HG03039 (cell line): ENCODE measurements at regions not wholly inside any gene's neighbourhood (a gene's known extent, or its start where the extent isn't known, plus 50 kb on each side); places are given as distances from the start of the nearest gene placed in this dataset.
"Not testable (repeated sequence)": the region's sequence is repeated elsewhere in the genome, so short reads cannot be mapped to it uniquely, and the experiment has no call there.

Source experiments
- ATAC-seq: cut with Tn5 transposase; IDR thresholded peaks from one replicate; pipeline ENCODE4 v1.9.1; 2021; ENCODE audit warnings: mild to moderate bottlenecking, moderate library complexity; ENCODE audit not compliant: unreplicated experiment

DNA sequence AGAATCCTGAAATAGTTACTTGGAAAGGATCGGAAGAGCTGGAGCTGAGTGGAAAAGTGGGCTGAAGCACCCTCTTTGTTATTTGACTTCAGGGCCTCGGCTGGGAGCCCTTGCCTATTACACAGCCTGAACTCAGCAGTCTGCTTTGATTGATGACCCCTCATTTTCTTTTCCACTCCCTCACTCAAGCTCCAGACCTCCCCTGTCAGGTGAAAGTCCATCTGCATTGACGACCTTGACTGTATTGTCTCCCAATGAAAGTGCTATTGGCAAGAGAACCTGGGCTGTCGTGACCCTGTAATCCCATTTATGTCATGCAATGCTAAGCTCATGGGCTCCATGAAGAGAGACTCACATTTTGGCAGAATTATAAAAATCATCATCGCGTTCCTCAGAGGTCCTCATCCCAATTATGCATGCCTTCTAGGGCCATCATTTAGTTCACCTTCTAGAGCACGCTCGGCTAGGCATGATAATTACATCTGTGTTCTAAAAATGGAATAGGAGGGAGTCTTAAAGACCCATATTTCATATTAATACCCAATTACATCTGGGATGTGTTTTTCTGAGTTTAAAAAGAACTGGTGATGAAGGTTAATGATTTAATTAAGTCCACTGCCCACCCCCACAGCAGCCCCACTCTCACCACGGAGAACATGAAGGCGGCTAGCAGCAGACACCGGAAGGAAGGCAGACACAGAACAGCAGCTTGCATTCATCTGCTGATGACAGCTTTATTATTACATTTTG, 472.5 kb downstream of the PID1 start:
- no peak for ATAC-seq

DNA sequence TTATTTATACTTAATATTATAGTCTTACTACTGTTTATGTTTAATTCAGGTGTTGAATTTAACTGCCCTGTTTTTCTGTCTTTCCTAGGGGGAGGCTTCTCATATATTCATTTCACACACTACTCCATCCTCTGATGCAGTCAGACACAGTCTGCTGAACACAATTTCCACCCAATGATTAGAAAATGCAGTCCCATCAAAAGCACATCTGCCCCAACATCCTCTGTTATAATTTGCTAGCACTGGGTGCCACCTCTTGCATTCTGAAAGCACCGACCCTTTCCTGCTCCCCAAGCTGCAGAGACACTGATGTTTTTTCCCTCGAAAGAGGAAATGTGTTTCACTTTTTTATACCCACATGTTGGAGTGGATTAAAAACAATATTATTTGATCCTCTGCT, 474.7 kb downstream of the PID1 start:
- ATAC-seq, result no peak

DNA sequence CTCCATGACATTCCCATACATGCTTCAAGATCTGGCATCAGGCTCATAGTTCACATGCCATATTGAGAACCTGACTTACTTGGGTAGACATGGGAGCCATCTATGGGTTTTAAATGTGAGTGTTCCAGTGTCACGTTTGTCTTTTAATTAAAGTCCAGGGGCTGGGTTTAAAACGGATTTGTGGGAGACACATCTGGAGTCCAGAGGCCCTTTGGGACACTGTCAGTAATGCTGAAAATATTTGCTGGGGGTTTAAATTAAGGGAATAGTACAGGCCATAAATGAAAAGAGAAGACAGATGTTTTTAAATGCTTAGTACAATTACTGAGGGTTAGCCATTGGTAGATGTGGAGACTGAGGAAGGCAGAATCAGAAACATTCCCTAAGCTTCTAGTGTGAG, 478.0 kb downstream of the PID1 start:
- ATAC-seq, result no peak

DNA sequence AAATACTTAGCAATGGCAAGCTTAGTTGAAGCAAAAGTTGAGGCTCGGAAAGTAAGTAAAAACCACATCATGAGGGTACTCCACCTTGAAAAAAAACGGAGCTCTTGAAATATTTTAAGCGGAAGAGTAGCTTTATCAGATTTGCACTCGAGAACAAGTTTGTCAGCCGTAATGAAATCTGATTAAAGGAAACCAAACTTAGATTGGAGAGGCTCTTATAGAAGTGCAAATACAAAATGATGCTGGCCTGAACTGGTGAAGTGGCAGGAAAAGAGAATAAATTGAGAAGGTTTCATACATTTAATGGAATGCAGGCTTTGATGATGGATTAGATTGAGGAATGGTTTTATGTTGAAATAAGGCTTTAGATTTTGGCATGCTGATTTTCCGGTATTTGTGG, 484.2 kb downstream of the PID1 start:
- ATAC-seq, result no peak

DNA sequence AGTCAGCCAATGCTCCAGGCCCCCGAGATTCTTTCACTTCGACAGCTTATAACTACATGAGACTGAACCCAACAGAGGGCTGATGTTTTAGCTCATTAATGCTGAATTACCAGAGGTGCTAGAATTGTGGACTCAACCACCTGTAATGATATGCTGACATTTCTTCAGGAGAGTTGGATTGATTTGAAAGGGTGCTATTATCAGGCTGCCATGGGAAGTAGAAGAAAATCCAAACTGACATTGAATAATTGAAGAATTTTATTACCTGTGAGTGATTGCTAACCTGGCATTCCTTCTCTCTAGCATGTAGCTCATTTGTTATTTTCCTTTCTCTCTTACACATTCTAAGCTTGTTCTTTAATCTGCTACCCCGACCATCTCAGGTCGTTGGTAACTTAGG, 488.8 kb downstream of the PID1 start:
- no peak for ATAC-seq

DNA sequence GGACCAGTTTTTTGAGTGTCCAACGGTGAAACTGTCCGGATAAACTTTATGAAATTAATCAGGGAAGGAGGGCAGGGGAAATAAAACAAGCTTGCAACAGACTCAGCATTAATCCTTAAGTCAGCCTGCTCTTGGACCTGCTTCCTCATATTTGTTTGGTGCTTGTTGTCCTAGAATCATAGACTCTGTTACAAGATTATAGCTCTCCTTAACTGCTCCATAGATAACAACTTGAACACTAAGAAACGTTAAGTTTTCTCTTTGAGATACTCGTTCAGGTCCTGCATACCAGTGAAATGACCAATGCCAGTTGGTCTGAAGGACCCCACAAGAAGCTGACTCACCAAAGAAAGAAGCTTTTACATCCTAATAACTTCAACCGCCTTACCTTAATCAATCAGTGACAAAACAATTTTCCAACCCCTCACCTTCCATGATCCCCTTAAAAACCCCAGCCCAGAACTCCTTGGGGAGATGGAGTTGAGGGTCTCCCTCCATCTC, 493.2 kb downstream of the PID1 start:
- ATAC-seq, result no peak

DNA sequence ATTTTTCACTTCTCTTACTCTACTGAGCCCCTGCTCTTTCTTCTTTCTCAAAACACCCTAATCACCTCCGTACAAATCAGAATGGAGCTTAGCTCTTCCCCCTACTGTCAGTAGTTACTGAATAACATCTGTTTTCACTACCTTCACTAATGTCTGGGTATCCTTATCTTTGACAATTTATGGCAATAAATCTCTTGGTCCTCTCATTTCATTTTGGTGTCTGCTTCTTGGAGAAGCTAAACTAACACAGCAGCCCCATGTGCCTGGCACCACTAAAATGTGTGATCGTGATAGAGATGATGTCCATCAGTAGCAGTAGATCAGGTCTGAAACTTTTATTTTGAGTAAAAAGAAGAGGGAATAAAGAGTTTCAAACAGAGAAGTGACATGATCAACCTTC, 496.5 kb downstream of the PID1 start:
- no peak for ATAC-seq

DNA sequence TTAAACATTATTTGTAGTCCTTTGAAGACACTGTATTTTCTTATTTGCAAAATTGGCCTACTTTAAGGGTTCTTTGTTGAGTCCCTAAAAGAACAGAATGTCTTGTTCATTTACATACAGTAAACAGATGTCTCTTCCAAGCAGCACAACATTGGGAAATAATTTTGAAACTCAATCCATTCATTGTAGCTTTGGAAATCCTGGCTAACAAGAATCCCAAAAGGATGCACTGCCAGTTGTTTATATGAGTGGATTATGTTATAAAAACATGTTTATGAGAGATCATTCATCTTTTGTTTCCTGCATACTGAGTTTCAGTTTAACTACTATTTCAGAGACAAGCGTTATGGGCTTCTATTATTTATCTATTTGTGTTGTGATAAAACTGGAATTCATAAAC, 499.3 kb downstream of the PID1 start:
- ATAC-seq, result no peak

DNA sequence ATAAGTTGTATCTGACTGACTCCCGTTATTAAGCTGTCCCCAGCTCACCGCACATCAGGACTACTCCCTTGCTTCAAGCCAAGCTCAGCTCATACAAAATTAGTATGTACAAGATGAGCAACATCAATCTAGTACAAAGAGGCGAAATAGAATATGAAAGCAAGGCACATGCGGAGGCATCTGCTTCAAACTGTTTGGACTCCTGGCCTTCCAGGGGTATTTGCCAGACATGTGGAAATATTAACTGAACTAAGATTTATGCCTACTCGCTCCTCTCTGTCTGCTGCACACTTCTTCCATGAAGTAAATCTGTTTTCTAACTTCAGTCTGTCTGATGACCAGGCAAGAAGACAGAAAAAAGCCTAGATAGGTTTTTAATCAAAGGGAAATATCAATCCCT, 499.8 kb downstream of the PID1 start:
- ATAC-seq, result no peak

DNA sequence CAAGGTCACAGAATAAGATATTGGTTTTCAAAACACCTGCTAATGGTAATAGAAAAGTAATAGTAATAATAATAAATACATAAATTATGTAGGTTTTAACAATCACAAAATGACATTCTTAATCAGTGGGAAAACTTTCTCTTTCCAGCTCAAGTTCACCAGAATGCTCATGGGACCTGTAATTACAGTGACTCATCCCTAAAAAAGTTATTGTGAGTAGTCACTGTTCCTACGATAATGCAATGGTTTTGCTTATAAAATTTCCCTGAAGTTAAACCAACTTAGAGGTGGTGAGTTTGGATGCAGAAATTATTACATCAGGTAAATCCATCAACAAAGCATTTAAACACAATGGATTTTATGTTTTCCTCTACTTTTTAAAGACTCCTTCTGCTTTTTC, 502.3 kb downstream of the PID1 start:
- ATAC-seq, result no peak

DNA sequence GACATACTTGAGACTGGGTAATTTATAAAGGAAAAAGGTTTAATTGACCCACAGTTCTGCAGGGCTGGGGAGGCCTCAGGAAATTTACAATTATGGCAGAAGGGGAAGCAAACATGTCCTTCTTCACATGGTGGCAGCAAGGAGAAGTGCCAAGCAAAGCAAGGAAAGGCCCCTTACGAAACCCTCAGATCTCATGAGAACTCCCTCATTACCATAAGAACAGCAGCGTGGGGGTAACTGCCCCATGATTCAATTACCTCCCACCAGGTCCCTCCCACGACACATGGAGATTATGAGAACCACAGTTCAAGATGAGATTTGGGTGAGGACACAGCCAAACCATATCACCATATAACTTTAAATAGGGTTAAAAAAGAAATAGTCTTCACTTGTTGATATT, 502.9 kb downstream of the PID1 start:
- ATAC-seq, result not testable (repeated sequence)

DNA sequence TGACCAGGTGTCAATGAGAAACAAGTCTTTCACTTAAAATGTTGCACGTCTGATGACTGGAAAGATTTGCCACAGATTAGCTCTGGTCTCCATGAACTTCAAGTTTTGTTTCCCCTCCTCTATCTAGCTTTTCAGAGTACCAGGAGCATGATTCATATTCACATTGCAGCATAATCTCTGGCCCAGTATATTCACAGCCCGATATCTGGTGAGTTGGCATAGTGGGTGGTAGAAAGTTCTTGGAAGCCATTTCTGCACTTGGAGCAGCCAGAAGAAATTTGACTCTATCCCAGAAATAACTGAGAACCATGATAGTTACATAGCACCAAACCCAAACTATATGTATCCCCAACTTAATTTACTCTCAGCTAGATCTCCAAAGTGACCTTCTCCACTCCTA, 503.9 kb downstream of the PID1 start:
- ATAC-seq, result no peak

DNA sequence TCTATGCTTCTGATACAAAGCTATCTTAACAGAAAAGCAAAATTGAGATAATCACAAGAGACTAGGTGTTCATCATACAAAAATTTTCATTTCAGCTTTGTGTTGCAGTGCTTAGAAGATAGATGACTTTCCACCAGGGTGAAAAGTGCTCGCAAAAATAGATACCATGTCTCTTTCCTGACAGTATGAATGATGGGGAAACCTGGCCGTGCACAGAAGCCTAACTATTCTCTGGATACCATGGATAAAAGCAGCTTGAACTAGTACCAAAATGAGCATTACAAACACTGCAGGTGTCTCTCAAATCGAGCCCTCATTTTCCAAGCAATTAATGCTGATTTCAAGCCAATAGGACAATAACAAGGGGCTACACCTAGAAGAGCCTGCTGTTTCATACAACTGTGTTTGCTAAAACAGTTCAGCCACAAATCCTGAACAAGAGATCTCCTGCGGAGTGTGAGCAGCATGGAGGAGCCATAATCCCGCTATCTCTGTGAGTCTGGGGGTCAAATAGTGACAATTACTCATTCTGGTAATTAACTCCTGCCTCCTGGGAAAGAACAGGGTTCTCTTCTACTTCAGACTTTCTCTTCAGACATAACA, 507.6 kb downstream of the PID1 start:
- ATAC-seq, result no peak

DNA sequence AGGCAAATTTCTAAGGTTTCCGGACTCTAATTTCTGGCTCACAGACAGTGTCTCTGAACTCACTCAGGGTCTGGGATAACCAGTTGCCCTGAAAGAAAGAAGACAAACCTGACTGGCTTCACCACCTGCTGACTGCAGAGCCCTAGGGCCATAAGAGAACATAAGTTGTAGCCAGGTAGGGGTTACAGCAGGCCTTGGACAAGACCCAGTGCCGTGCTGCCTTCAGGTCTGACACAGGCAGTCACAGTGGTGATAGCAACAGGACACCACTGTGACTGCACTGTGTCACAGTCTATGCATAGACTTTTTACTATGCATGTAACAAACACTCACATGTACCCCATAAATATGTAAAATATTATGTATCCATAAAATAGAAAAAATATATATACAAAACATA, 508.5 kb downstream of the PID1 start:
- no peak for ATAC-seq

DNA sequence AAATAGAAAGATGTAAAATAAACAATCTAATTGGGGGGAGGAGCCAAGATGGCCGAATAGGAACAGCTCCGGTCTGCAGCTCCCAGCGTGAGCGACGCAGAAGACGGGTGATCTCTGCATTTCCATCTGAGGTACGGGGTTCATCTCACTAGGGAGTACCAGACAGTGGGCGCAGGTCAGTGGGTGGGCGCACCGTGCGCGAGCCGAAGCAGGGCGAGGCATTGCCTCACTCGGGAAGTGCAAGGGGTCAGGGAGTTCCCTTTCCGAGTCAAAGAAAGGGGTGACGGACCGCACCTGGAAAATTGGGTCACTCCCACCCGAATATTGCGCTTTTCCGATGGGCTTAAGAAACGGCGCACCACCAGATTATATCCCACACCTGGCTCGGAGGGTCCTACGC, 515.4 kb downstream of the PID1 start:
- ATAC-seq, result not testable (repeated sequence)

DNA sequence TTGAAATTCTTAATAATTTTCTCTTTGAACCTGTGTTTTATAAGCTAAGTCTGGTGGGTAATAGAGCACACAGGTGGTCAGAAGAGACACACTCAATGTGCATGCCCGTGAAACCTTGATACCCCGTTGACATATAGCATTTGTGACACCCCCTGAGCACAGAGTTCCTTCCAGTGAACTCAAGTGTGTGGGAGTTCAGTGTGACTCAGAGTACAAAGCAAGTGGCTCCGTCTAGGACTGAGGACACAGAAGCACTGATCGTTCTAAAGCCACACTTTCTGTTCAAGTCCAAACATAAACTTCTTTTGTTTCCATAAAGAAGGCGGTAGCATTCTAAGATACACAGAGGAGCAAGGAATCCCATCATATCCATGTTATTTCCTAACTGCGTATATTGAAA, 523.6 kb downstream of the PID1 start:
- ATAC-seq, result no peak

DNA sequence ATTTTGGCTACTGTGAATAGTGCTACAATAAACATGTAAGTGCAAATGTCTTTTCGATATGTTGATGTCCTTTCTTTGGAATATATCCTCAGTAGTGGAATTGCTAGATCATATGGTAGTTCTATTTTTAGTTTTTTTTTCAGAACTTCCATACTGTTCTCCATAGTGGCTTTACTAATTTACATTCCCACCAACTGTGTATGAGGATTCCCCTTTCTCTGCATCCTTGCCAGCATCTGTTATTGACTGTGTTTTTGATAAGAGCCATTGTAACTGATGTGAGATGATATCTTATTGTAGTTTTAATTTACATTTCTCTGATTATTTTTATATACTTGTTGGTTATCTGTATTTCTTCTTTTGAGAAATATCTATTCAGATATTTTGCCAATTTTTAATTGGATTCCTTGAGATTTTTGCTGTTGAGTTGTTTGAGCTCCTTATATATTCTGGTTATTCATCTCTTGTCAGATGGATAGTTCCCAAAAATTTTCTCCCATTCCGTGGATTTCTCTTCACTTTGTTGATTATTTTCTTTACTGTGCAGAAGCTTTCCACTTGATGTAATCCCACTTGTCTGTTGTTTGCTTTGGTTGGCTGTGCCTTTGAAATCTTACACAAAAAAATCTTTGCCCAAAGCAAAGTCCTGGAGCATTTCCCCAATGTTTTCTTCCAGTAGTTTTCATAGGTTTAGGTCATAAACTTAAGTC, 532.3 kb downstream of the PID1 start:
- ATAC-seq, result no peak

DNA sequence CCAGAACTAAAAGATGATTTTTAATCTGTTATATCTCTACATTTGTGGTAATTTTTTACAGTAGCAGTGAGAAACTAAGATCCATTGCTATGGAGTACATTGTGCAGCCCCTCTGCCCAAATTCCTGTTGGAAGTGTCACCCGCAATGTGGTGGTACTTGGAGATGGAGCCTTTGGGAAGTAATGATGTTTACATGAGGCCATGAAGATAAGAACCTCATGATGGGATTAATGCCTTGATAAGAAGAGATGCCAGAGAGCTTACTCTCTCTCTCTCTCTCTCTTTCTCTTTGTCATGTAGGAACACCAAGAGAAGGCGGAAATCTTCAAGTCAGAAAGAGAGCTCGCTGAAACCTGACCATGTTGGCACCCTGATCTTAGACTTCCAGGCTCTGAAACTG, 535.4 kb downstream of the PID1 start:
- no peak for ATAC-seq

DNA sequence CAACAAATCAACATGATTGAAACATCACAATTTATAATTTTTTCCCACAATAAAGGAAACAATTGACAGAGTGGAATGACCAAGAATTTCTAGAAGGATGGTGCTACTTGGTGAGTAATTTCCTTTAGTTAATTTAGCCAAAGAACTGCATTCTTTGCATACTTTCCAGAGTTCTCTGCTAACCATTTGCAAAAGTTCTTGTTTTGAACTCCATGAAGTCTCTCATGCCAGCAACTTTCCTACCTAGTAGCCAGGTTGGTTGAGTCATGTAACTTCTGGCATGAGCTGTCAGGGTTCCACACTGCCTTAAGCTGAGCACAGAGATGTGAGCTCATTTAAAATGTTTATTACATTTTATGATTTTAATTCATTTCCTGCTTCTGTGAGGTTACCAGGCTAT, 539.6 kb downstream of the PID1 start:
- ATAC-seq, result no peak

DNA sequence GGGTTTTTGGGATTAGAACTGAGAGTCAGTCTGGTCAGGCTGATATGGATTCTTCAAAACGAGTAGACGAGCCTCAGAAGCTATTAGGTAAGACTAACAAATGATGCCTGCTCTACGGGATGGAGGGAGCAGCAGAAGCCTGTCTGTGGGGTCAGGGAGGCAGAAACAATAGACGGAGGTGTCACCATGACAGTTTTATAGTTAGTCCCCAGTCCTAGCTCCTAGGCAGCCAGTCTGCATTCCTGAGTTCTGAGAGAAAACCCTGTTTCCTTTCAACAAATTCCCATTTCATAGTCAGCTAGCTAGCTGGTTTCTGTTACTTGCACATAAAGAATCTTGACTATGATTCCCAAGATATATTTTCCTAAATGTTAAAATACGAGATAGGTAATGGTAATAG, 542.1 kb downstream of the PID1 start:
- ATAC-seq, result no peak

DNA sequence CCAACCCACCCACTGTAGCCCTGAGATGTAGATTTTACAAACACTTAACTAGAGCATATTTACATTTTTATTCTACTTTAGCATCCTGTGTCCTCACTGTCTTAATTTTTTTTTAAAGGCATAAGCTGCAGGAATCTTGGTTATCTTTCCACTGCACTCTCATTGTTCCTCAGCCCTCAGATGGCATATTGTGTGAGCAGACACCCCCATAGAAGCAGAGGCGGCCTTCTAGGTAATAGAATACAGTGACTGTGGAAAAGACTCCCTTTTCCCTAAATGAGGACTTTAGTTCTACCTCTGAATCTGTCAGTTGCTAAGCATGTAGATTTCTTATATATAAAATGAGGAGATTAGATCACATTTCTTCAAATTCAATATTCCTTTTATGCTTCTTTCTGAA, 543.5 kb upstream of the SPHKAP start:
- no peak for ATAC-seq

DNA sequence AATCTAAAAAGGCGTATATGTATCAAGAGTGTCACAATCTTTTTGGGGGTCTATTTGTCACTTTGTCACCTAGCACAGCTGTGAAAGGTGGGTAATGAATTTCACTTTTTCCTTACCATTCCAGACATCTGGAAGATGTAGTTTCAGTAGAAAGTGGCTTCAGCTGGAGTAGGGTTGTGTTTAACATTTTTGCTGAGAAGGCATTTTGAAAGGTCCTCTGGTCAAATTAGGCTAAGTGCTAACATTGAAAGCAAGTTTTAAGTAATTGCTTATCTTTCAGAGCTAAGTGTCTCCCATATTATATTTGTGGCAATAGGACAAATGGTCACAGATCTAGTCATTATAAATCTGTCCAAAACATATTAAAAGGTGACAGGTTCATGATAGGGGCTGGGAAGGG, 542.1 kb upstream of the SPHKAP start:
- ATAC-seq, result no peak
